IMR-90 (cell line): ENCODE measurements at regions not wholly inside any gene's neighbourhood (a gene's known extent, or its start where the extent isn't known, plus 50 kb on each side); places are given as distances from the start of the nearest gene placed in this dataset.
"Not testable (repeated sequence)": the region's sequence is repeated elsewhere in the genome, so short reads cannot be mapped to it uniquely, and the experiment has no call there.

Experiments used
- MAFK ChIP-seq: IDR thresholded peaks from 2 replicates; pipeline ENCODE4 v1.6.1; 2012; ENCODE audit warnings: low read depth, low read length, improper control_type of control experiment
- POLR2A ChIP-seq: IDR thresholded peaks from 2 replicates; pipeline ENCODE4 v1.6.1; 2012; ENCODE audit warnings: mild to moderate bottlenecking, low read depth, low read length
- TF ChIP-seq, protein P1 (sequence below): conservative IDR thresholded peaks from 2 replicates; pipeline ENCODE4 v1.5.1; 2012; ENCODE audit warnings: mild to moderate bottlenecking, low read depth, low read length, improper control_type of control experiment

DNA sequence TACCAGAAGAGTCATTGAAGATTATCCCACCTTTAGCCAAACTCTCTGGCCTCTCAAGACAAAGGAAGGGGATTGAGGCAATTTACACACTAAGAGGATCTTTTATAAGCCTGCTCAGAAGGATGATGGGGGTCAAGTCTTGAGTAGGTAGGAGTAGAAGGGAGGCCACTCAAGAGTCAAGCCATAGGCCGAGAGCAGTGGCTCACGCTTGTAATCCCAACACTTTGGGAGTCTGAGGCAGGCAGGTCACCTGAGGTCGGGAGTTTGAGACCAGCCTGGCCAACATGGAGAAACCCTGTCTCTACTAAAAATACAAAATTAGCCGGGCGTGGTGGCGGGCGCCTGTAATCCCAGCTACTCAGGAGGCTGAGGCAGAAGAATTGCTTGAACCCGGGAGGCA is 58.0 kb upstream of the SOX13 start:
- TF ChIP-seq, protein P1, sequence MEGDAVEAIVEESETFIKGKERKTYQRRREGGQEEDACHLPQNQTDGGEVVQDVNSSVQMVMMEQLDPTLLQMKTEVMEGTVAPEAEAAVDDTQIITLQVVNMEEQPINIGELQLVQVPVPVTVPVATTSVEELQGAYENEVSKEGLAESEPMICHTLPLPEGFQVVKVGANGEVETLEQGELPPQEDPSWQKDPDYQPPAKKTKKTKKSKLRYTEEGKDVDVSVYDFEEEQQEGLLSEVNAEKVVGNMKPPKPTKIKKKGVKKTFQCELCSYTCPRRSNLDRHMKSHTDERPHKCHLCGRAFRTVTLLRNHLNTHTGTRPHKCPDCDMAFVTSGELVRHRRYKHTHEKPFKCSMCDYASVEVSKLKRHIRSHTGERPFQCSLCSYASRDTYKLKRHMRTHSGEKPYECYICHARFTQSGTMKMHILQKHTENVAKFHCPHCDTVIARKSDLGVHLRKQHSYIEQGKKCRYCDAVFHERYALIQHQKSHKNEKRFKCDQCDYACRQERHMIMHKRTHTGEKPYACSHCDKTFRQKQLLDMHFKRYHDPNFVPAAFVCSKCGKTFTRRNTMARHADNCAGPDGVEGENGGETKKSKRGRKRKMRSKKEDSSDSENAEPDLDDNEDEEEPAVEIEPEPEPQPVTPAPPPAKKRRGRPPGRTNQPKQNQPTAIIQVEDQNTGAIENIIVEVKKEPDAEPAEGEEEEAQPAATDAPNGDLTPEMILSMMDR = not testable (repeated sequence)
- TF ChIP-seq POLR2A, MAFK: not testable (repeated sequence)
